Midbrain (tissue), 1 donor: ENCODE measurements at regions not wholly inside any gene's neighbourhood (a gene's known extent, or its start where the extent isn't known, plus 50 kb on each side); places are given as distances from the start of the nearest gene placed in this dataset.
"Not testable (repeated sequence)": the region's sequence is repeated elsewhere in the genome, so short reads cannot be mapped to it uniquely, and the experiment has no call there.

Experiments used
- DNase-seq: peaks from one replicate; lab custom pipeline; 2025; lab: John Stamatoyannopoulos, UW

DNA sequence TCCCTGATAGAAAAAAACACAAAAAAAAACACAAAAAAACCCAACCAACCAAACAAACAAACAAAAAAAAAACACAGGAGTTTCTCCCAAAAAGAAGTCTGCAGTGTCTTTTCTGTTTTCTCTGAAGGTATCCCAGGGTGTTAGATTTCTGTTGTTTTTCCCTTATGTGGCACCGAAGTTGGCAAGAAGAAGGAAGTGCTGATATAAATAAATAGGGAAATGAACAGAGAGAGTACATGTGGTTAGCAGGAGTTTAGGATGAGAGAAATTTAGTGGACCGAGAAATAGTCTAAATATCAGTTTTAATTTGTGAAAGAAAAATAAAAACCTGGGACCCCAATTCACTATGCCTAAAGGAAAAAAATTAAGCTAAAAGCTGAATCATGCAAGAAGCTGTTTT lies 287.0 kb upstream of the SGCG start:
- no peak for DNase-seq

DNA sequence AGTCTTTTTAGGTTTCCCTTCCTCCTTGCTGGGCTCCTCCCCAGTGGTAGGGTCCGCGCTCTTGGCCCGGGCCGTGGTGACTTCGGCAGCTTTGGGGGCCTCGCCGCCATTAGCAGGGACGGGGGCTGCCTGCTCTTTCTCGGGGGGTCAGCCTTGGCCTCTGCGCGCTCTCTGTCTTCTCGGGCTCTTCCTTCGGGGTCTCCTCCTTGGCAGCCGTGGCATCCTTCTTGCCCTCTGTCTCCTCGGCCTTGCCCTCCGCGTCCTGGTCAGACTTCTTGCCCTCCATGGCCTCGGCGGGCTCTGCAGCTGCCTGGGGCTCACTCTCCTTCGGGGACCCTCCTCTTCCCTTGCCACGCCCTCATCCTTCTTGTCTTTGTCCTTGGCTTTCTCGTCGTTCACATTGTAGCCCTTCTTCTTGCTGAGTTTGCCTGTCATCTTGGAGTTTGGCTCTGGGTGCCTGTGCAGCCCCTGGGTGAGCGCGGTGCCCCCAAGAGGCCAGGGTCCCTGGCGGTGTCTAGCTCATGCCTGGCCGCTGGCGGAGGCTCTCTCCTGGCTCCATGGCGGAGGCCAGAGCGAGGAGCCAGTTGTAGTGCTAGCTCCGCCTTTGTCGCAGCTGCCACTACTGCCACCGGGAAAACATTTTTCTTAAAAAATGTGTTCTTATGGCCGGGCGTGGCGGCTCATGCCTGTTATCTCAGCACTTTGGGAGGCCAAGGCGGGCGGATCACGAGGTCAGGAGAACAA lies 283.0 kb upstream of the SGCG start:
- no peak for DNase-seq

DNA sequence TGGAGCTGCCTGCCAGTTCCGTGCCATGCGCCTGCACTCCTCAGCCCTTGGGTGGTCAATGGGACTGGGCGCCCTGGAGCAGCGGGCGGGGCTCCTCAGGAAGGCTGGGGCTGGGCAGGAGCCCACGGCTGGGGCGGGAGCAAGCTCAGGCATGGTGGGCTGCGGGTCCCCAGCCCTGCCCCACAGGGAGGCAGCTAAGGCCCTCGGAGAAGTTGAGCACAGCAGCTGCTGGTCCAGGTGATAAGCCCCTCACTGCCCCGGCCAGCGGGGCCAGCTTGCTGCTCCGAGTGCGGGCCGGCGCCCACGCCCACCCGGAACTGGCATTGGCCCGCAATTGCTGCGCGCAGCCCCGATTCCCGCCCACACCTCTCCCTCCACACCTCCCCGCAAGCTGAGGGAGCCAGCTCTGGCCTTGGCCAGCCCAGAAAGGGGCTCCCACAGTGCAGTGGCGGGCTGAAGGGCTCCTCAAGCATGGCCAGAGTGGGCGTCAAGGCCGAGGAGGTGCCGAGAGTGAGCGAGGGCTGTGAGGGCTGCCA lies 280.3 kb upstream of the SGCG start:
- DNase-seq, result not testable (repeated sequence)

DNA sequence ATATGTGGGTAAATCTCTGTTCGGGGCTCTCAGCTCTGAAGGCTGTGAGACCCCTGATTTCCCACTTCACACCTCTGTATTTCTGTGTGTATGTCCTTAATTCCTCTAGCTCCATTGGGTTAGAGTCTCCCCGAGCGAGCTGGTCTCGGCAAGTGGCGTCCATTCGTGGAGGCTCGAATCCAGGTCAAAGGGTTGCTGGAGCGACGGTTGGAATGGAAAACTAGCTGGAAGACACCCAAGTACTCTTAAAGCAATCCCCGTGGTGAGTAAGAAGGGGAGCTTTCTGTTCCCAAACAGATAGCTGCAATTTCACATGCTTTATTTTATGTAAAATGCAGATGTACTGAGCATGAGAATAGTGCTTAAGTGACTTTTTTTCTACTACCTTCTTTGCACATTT lies 277.5 kb upstream of the SGCG start:
- DNase-seq, result peak; percentile 18

DNA sequence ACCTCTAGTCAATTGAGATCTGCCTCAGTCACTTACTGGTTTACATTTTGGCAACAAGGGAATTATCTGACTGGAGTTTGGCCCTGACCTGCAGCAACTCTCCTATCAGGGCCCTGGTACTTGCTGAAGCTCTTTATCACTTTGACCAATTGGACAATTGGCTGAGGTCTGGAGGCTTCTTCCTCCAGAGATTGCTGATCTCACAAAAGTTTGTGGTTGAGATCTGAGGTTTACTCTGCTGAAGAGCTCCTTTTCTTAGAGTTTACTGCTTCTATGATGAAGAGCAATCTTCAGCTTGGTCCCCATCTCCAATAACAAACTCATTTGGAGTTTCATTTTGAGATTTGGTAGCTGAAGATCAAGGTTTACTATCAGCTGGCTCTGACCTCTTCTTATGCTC lies 276.9 kb upstream of the SGCG start:
- DNase-seq, result no peak

DNA sequence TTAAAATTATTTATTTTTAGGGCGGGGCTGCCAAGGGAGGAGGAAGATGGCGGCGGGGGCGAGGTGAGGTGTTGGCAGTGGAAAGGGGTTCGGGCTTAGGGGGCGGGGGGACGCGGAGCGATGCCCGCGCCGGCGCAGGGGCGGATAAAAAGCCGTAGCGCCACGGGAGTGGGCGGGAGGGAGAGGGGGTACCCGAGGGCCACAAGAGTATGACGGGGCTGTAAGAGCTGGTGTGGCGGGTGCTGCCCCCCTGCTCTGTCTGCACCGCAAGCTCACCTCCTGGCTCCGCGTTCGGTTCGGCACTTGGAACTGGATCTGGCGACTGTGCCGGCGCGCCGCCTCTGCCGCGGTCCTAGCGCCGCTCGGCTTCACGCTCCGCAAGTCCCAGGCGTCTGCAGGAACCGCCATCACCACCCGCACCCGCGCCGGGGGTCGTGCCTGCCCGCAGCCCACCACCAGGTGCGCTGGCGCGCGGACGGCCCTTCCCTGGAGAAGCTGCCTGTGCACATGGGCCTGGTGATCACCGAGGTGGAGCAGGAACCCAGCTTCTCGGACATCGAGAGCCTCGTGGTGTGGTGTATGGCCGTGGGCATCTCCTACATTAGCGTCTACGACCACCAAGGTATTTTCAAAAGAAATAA lies 265.2 kb upstream of the SGCG start:
- peak; percentile 62 for DNase-seq

DNA sequence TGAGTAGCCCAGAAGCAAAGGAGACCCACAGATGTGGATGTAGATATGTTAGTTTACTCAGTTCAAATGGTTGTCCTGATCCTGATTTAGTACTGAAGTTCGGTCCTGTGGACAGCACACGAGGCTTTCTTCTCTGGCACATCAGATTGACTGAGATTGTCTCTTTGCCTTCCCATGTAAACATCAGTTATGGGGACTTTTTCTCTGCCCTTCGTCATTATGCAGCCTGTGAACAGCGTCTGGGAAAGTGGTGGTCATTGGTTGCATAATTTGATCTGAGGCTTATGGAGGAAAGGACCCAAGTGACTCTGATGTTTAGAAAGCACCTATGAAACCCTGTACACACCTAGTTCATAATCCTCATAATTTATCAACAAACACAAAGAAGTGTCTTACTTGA lies 264.5 kb upstream of the SGCG start:
- not testable (repeated sequence) for DNase-seq

DNA sequence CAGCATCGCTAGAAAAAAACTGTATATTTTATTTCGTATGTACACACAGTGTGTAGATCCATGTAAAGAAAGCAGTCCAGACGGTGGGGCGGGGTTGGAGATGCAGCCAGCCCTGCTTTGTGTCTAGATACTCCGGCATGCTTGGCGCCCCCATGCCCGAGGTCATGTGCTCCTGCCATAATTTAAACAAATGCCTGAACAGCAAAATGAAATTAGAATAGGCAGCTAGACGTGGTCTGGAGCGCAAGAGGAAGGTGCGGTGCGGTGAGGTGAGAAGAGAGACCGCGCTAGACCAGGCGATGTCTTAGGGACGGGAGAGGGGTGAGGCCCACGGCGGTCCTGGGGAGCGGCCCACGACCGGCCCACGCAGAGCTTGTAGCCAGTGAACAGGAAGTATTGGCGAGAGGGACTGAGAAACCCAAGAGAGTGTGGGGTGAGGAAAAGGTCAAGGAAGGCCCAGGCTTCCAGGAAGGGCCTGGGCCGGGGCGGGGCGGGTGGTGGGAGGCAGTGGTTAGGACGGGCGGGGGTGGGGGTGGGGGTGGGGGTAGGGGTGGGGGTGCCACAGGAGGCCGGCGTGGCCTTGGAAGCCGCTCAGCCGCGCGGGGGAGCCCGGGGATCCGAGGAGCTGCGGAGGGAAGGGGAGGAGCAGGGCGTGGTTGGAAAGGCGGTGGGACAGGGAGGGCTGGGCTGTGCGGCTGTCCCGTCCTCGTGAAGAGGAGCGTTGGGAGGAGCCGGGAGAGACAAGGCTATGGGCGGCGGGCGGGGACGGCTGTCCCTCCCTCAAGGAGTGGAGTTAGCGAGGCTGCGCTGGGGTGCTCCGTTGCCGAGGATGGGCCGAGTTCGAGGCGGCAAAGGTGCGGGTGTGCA lies 254.7 kb upstream of the SGCG start:
- DNase-seq, result no peak

DNA sequence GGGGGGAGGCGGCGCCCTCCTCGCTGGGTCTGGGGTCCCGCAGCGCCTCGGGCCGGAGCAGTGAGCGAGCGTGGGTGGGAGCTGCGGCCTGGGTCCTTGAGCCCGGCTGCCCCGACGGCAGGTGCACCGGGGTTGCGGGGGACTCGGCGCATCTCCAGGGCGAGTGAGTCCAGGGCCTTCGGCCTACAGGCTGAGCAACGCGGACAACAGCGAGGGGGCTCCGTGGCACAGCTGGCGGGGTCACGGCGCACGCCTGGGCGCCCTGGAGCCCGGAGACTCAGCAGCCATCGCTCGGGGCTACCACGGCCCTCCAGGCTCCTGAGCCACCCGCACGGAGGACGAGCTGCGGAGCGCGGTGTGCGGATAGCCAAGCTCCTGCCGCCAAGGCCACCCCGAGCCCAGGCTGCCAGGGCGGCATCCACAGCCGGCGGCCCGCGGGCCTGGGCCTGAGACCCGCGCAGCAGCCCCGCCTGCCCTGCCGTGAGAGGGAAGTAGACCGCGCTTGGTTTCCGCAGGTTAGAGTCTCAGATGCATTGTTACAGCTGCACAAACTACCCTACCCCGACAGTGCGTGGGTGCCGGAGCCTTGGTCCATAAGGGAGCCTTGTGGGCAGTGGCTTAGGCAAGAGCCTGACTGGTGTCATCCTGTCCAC lies 253.9 kb upstream of the SGCG start:
- no peak for DNase-seq

DNA sequence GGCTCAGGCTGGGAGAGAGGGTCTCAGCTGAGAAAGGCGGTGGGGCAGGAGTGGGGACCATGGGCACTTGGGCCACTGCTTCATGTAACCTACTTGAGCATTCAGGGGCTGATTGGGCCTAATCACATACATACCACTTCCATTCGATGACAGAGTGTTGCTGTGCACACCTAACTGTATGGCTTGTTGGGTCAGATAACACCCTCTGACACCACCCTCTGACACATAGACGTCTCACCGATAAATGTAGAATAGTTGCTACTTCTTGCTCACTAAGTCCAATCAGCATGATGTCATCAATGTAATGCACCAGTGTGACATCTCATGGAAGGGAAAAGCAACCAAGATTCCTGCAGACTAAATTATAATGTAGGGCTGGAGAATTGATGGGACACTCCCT lies 252.9 kb upstream of the SGCG start:
- DNase-seq, result not testable (repeated sequence)

DNA sequence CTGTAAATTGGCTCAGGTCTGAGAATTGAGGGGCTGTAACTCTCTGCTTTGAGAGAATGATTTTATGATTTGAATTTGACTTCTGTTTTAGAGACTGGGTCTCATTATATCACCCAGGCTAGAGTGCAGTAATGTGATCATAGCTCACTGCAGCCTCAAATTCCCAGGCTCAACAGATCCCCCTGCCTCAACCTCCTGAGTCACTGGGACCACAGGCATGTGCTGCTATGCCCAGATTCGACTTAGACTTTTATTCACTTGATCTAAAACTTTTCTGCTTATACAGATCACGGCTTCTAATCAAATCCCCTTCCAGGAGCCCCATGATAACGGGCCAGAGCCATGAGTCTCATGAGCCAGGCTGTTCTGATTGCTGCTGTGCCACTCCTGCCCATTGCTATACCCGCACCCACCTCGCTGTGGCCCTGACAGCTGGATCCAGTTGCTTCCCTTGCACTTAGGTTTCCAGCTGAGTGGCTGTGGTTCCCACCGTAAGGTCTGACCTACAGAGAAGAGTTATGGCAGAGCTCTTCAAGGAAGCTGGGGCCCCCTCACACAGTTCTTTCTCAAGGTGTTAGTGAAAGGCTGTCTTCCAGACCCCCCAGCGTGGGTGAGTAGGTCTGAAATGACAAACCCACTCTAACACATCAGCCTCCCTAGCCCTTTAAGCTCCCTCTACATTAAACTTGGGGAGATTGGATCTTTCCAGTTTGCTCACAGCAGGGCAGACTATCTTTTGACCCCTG lies 251.2 kb upstream of the SGCG start:
- no peak for DNase-seq

DNA sequence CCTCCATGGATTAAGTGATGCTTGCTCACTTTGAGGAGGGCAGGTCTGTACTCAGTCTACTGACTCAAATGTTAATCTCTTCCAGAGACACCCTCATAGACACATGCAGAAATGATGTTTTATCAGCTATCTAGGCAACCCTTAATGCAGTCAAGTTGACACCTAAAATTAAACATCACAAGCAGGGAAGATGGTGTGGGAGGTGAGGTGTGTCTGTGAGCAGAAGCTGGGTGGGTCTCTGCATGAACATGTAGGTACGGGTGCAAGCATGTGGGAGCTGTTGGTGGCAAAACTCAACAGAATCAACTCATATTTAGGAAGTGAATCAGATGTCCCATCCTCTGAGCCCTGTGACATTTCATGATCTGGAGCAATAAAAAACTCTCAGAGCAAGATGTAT lies 249.2 kb upstream of the SGCG start:
- no peak for DNase-seq

DNA sequence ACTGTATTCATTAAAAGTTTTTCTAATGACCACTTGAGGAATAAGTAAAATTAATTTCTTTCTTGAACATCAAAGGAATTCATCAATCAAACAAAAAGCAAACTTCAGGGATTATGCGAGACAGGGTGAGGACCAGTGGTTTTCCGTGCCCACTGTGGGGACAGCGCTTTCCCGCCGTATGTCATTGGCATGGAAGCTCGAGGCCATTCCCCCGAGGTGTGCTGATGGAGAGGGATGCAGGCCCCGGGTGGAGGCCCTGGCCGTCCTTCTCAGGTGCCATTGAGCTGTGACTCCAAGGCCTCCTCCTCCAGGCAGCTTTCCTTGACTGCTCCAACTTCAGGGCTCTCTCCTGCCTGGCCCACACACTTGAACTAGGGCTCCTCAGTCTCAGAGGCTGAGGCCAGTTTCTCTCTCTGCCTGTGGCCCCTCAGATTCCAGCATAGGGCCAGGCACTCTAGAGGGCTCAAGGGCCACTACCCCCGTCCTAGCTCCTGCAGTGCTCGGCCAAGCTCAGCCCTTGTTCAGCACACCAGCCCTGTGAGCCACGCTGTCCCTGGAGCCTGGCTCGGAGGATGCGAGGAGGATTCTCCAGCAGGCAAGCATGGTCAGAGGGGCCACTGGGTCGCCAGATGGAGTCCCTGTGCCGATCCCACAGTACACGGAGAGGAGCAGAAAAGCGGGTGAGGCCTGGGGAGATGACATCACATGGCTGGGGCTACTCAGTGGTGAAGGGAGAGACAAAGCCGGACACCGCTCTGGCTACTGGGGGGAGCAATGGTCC lies 248.0 kb upstream of the SGCG start:
- not testable (repeated sequence) for DNase-seq

DNA sequence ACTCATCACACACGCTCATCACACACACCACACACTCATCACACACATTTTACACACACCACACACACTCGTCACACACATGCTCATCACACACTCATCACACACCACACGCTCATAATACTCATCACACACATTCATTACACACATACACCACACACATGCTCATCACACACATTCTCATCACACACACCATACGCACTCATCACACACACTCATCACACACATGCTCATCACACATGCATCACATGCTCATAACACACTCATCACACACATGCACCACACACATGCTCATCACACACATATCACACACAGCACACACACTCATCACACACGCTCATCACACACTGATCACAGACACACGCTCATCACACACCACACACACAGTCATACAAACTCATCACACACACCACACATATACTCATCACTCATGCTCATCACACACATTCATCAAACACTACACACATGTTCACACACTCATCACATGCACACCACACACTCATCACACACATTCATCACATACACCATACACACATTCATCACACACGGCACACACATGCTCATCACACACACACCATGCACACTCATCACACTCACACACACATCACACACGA lies 247.1 kb upstream of the SGCG start:
- no peak for DNase-seq

DNA sequence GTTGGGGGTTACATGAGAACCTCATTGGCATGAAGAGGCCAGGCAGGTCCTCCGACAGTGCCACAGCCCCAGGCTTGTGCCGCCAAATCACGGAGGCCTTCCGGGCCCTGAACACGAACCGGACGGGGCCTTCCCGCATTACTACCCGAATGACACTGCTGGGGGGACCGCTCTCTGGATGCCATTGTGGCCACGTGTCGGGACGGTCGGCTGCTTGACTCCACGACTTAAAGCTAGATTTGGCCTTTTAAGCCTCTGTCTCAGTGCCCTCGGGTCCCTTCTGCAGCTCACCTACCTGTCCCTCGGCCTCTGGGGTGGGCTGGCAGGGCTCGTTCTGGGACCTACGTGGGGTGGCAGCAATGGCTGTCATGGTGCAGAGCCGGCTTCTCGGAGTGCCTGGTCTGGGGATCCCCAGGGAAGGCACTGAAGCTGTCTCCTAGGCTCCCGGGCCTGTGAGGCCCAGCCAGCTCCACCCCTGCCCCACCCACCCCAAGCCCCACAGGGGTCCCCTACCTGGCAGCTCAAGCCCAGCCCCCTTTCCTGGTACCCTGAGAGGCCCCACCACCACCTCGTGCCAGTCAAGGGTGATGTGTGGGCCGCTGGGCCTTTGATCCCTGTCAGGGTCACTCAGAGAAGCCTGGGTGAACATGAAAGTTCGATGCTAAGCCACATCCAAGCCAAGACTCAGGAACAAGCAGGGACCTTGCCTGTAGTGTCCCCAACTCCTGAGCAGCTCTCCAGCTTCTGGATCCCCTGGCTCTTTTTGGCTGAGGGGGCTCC lies 245.8 kb upstream of the SGCG start:
- DNase-seq, result no peak

DNA sequence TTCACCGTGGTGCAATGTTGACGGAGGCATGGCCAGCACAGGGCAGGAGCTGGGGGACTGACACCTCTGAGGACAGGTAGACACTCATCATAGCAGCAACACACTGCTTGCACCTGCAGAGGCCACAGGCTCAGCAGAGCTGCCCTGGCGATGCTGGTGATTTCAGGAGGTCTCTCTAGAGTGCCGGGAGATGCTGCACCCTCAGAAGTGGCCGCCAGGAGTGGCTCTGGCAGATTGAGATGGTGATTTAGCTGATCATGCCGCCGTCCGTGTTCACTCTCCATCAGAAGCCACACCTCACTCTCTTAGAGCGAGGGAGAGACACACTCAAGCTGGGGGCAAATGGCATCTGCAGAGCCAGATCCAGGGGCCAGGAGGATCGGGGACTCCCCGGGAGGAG lies 244.6 kb upstream of the SGCG start:
- DNase-seq, result no peak

DNA sequence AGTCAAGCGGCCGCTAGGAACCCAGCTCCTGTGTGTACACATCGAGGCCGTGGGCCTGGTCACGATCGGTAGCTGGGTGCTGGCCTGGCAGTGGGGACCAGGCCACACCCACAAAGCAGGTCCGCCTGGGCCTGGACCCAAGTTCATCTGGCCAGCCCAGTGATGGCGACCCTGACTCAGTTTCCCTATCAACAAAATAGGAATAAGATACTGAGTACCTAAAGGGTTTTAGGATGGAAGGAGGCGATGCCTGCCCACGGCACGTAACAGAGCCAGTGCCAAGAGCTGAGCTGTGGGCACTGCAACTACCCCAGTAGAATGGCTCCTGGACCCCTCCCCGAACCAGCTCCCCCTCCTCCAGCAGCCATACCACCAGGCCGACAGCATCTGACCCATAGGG lies 243.5 kb upstream of the SGCG start:
- DNase-seq, result no peak

DNA sequence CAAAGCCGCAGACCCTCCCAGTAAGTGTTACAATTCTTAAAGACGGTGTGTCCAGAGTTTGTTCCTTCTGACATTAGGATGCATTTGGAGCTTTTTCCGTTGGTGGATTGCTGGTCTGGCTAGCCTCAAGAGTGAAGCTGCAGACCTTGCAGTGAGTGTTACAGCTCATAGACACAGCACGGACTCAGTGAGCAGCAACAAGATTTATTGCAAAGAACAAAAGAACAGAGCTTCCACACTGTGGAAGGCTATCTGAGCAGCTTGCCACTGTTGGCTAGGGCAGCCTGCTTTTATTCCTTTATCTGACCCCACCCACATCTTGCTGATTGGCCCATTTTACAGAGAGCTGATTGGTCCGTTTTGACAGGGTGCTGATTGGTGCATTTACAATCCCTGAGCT lies 242.8 kb upstream of the SGCG start:
- no peak for DNase-seq

DNA sequence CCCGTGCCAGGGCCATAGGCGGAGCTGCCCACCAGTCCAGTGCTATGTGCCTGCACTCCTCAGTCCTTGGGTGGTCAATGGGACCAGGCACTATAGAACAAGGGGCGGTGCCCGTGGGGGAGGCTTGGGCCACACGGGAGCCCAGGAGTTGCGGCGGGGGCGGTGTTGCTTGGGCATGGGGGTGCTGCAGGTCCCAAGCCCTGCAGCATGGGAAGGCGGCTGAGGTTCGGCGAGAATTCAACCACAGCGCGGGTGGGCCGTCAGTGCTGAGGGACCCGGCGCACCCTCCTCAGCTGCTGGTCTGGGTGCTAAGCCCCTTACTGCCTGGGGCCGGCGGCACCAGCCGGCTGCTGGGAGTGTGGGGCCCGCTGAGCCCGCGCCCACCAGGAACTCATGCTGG lies 242.2 kb upstream of the SGCG start:
- DNase-seq, result no peak
